Suppressor macrophage (primary cell): ENCODE measurements at regions not wholly inside any gene's neighbourhood (a gene's known extent, or its start where the extent isn't known, plus 50 kb on each side); places are given as distances from the start of the nearest gene placed in this dataset.

ENCODE experiments used
- DNase-seq, 4 experiments: peaks; one replicate each; pipeline ENCODE4 v3.0.0-alpha.2; 2020 to 2022

GRCh38 chr10:44786286-44786850, 124.8 kb upstream of the TMEM72 start:
- no peak for DNase-seq

DNA sequence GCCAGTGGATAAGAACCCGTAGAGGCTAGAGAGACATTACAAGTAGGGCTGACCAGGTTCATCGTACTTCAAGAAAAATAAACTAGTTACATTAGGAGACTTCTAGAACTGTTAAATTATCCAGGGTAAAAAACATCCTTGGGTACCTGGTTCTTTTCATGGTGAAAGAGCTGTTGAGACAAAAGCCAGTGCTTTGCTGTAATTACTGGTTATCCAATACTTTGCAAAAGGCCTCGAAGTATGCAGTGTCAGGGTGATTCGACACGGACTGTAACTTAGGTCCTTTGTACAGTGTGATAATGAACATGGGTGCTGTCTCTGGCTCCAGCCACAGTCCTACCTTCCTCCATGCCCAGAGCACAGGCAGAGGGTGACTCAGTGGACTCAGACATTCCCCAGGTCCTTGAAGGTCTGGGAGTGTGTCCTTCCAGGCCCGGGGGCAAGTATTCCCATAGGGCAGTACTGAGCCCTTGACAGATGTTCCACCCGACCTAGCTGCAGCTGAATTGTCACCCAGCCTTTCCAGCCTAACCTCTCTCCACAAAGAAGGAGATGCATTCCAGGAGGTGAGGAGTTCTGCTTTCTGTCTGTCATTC, 123.6 kb upstream of the TMEM72 start:
- no peak for DNase-seq

DNA sequence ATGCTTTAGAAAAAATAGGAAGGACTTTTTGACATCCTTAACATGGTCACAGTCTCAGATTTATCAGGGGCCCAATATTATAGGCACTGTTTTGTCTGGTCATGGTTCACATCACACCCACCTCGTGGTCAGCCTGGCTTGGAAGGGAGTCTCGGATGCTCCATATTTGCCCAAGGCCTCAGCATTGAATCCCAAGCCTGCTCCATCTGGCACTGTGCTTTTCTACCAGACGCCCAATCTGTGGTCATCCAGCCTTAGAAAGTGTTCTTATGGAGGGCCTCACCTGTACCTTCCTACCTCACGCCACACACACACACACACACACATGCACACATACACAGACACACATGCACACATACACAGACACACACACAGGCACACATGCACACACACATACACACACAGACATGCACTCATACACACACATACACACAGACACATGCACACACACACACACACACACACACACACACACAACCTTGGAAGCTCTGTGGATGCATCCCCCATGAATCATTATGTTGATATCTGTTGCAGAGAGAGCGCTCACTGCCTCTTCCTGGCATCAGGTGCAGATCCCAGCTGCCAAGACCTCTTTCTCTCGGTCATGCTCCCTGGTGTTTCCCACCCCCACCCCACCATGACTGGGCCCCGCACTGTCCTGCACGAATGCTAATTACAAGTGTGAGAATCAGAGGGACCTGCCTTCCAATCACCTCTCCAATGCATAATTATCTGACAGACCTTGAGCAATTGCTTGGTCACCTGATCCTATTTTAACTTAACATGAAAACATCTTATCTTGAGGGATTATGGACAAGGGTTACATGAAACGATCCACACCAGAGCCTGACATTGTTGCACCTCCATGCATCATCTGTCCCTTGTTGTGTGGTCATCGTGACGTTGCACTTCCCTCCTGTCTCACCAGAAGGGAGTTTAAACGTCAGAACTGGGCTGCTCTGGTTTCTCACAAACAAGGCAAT, 122.7 kb upstream of the TMEM72 start:
- DNase-seq = no peak

- no peak for DNase-seq
Measured at GRCh38 chr10:44792119-44792775, 118.9 kb upstream of the TMEM72 start.

DNA sequence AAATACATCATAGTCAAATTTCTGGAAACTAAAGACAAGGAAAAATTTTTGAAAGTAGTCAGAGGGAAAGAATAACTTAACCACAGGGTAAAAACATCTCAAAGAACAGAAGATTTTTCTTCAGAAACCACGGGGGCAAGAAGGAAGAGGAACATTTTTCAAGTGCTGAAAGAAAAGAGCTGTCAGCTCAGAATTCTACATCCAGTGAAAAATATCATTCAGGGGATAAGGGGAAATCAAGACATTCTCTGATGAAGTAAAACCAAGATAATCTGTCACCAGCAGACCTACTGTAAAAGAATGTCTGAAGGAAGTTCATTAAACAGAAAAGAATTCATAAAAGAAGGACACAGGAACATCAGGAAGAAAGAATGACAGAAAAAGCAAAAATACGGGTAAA, 111.2 kb upstream of the TMEM72 start:
- DNase-seq = no peak

GRCh38 chr10:44801383-44802327, 109.5 kb upstream of the TMEM72 start:
- no peak for DNase-seq

DNA sequence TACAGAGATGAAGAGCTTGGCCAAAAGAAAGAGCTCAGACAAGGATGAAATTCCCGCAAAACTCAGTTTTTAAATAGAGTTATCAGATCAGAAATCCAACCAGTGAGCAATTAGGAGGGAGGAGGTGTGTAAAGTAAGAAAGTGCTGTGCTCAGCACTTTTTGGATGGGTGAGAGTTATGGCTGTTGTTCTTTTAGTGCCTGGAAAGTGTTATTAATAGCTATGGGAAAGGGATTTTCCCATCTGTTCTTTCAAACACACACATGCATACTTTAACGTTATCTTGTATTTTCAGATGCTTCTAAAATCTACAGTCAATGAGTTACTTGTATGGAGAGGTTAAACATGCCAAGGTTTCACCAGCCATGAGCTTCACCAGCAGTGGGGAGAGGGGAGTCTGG, 107.3 kb upstream of the TMEM72 start:
- no peak for DNase-seq

DNA sequence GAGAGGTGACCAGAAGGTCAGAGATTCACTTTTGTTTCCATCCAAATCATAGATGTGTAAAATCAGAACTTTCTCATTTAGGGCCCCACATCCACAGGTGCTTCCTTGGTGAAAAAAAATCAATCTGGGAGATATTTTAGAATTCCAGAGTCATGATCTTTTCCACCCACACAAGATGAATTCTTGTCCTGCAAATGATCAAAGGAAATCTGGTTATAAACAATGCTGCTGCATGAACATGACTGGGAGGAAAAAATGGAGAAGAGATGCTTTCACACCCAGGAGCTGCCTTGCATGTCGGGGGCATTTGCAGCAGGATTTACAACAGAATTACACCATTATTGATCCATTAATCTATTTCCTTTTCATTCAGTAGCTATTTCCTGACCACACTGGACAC, 106.5 kb upstream of the TMEM72 start:
- no peak for DNase-seq

DNA sequence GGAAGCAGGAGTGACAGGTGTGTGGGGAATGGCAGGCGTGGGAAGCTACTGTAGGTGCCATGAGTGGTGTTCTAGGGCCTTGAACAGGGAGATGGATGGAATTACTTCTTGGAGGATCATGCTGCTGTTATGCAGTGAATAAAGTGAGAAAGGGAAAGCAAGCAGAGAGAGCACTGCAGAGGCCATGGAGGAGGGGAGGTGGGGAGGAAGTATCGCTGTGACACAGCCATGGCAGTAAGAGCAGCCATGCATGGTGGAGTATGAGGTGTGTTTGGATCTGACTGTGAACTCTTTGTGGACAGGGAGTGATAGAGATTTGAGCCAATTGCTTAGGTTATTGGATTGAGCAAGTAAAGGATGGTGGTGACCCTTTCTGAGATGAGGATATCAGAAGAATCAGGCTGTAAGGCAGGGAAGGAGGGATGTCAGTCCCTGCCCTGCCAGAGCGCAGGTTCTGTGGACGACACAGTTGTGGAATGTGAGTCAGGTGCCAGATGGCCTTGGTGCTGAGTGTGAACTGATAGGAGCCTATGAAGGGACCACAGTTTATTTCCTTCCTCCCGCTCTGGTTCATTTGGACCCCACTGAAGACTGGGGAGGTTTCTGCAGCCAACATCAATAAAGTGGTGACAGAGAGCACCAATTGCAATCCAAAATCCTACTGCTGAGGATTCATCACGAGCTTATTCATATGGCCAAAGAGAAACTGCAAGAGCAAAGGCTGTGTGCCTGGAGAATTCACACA, 105.5 kb upstream of the TMEM72 start:
- DNase-seq = no peak

- DNase-seq = no peak
Measured at GRCh38 chr10:44806950-44807349, 104.2 kb upstream of the TMEM72 start.

DNA sequence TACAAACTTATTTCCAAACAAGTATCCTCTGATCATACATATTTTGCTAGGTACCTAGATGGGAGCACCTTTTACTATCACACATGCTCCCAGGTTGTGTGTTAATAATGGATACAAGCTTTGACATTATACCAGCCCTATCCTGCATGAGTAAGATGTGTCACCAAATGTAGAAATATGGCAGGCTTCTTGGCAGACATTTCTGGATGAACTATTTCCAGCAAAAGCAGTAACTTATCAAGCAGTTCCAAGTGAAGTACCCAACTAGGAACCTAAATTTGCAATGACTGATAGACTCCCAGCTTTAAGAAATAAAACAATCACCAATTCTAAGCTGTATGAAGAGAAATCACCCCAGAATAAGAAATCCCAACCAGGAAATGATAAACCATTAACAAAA, 103.7 kb upstream of the TMEM72 start:
- DNase-seq = no peak

- DNase-seq = peak in 2 of 4 experiments; percentile 2 to 14
Measured at GRCh38 chr10:44809647-44810046, 101.5 kb upstream of the TMEM72 start.

- no peak for DNase-seq
Measured at GRCh38 chr10:44811072-44811471, 100.1 kb upstream of the TMEM72 start.

DNA sequence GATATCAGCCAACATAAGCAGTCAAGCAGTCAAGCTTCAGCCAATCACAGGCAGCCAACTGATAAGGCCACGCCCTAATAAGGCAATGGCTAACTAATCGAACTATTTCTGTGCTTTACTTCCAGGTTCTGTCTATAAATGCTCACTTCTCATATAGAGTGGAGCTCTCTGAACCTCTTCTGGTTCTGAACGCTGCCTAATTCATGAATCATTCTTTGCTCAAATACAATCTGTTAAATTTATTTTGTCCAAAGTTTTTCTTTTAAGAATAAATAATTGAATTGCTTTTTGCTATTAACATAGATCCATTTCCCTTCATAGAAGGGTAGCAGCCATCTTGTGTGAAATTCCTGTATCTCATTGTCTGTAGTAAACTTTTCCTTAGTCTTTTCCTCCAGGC, 97.9 kb upstream of the TMEM72 start:
- DNase-seq = no peak

- no peak for DNase-seq
Measured at GRCh38 chr10:44814929-44815328, 96.2 kb upstream of the TMEM72 start.

- DNase-seq = no peak
Measured at GRCh38 chr10:44818041-44818649, 93.0 kb upstream of the TMEM72 start.

- DNase-seq = no peak
Measured at GRCh38 chr10:44818701-44819127, 92.4 kb upstream of the TMEM72 start.

GRCh38 chr10:44820094-44820493, 91.0 kb upstream of the TMEM72 start:
- no peak for DNase-seq

DNA sequence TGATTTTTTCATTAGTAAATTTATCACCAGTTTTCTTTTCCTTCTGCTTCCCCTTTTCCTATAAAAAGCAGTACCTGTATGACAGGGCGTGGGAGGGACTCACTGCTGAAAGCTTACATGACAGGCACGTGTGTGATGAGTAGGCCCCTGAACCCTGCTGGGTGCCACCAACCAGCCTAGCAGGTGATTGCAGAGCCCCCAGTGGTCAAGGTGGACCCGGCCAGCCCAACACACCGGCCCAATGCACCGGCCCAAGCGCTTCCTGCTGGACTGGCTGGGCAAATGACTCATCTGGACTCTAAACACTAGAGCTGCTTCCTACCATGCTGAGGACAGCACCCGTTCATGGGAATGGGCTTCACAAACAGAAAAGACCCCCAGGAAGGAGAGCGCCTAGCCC, 89.8 kb upstream of the TMEM72 start:
- peak in 1 of 4 experiments; percentile 59 for DNase-seq

DNA sequence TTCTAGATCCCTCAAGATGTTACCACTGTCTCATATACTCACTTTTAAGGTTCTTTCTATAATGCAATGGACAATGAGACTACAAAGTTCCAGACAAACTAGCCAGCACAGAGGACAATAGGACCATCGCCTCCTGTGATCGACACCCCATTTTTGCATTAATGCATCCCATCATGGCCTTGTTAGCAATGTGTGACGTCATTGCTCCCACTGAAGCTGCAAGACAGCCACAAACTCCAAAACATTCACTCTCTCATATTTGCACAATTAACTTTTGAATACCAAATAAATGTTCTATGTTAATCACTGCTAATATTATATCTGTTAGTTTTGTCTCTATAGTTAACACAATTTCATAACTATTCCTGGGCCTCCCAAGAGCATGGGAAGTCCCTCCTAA, 88.8 kb upstream of the TMEM72 start:
- no peak for DNase-seq

DNA sequence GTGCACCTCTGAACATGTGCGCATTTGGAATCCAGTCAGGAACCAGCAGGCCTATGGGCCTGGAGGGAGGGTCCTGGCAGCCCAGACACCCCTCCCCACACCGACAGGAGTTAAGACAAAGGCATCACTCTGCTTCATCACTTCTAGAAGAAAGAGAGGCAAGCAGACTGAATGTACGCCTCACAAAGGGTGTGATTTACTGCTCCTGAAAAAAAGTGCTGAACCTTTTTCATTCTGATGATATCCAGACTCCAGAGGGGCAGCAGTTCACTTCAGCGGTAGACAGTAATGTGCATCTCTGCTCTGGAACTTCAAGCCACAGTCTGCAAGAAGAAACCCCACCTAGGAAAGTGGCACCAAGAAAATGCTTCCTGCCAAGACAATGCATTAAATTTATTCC, 88.2 kb upstream of the TMEM72 start:
- DNase-seq = no peak
